Ovary (tissue), 3 donors: ENCODE measurements at regions not wholly inside any gene's neighbourhood (a gene's known extent, or its start where the extent isn't known, plus 50 kb on each side); places are given as distances from the start of the nearest gene placed in this dataset.

Source experiments
- EP300 ChIP-seq: sonication (generic); formaldehyde crosslinking; IDR thresholded peaks from one replicate; pipeline ENCODE4 v1.6.1; 2017; ENCODE audit warnings: antibody characterized with exemption
- POLR2A ChIP-seq: fragments of 450-650 bp; IDR thresholded peaks from one replicate; pipeline ENCODE4 v1.6.1; 2017; ENCODE audit warnings: antibody characterized with exemption, mild to moderate bottlenecking, moderate library complexity
- TF ChIP-seq, protein P1 (sequence below), 3 donors: fragments of 450-650 bp in 2 of 3; fragments of 200-600 bp in 1 of 3; IDR thresholded peaks; one replicate each; pipeline versions ENCODE4 v1.5.1 to v1.8.0; 2016 to 2022; ENCODE audit warnings: antibody characterized with exemption in 3 of 3, mild to moderate bottlenecking in 1 of 3
- donor health status: DM: no; HTN: no; CAD: no.

DNA sequence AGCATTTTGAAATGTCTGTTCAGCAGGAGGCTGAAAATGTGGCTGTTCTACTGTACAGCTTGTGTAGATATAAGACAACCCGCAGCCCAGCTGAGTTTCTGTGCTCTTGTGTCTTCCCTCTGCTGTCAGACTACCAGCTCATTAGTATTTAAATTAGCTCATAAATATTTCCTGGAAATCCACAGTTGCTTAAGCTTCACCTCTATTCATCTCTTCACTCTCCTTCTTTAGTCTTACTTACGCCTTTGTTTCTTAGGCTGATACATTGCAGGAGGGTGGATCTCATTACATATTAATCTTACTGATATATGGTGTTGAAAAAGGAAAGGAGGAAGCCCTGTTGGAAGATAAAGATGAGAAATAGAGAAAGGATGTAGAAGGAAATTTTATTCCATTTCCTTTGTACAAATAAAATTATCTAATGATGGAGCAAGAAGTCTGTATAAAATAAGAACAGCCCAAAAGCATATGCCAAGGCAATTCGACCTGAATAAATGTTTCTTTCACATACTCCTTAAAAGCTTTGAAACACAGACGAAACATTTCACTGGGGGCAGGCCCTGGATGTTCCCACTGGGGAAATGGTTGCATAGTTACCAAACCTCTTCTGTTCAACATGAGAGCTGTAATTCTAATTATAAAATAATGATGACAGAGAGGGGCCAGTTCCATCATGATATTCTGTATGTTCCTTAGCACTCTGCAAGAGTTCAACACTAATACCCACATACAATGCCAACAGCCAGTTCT lies 111.8 kb upstream of the APC start:
- TF ChIP-seq, protein P1, sequence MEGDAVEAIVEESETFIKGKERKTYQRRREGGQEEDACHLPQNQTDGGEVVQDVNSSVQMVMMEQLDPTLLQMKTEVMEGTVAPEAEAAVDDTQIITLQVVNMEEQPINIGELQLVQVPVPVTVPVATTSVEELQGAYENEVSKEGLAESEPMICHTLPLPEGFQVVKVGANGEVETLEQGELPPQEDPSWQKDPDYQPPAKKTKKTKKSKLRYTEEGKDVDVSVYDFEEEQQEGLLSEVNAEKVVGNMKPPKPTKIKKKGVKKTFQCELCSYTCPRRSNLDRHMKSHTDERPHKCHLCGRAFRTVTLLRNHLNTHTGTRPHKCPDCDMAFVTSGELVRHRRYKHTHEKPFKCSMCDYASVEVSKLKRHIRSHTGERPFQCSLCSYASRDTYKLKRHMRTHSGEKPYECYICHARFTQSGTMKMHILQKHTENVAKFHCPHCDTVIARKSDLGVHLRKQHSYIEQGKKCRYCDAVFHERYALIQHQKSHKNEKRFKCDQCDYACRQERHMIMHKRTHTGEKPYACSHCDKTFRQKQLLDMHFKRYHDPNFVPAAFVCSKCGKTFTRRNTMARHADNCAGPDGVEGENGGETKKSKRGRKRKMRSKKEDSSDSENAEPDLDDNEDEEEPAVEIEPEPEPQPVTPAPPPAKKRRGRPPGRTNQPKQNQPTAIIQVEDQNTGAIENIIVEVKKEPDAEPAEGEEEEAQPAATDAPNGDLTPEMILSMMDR (IDR thresholded peaks at IDR 0.05) = no peak
- no peak for TF ChIP-seq POLR2A
- TF ChIP-seq EP300 = no peak
